SK-N-SH (cell line): ENCODE measurements at regions not wholly inside any gene's neighbourhood (a gene's known extent, or its start where the extent isn't known, plus 50 kb on each side); places are given as distances from the start of the nearest gene placed in this dataset.

Source experiments
- CTCF ChIA-PET: fragments of 300-600, 350-600 bp; formaldehyde crosslinking; extraction: SDS; loops from one replicate; lab custom pipeline; 2021; lab: Yijun Ruan, JAX
- POLR2A ChIA-PET: fragments of 350-600 bp; sonication (Branson Sonifier 250); formaldehyde crosslinking; extraction: SDS; loops from one replicate; lab custom pipeline; 2020; ENCODE audit warnings: antibody characterized with exemption, inconsistent platforms; lab: Yijun Ruan, JAX
- DNase-seq: peaks from one replicate; pipeline ENCODE4 v3.0.0; 2012
- H2AFZ ChIP-seq: fragments of 200-600 bp; sonication (generic); 2 replicates; pipeline ENCODE4 v1.8.1; 2016; ENCODE audit warnings: antibody characterized with exemption, mild to moderate bottlenecking, low read depth
- H3F3A ChIP-seq: fragments of 200-600 bp; sonication (generic); replicated peaks from 2 replicates; pipeline ENCODE3; 2016; ENCODE audit warnings: antibody characterized with exemption, mild to moderate bottlenecking; ENCODE audit not compliant: insufficient read depth
- H3K27ac ChIP-seq, 2 experiments: fragments of 200-500 bp in 1 of 2; fragments of 200-600 bp in 1 of 2; sonication (Bioruptor generic) in 1 of 2; sonication (generic), shearing (Covaris generic) in 1 of 2; 2 replicates each; pipeline versions ENCODE4 v1.5.1 to v1.6.1; 2014 to 2016; ENCODE audit warnings: low read depth in 2 of 2, inconsistent platforms in 1 of 2, low read length in 1 of 2, mild to moderate bottlenecking in 1 of 2, mixed read lengths in 1 of 2
- H3K27me3 ChIP-seq: fragments of 200-600 bp; sonication (generic), shearing (Covaris generic); 2 replicates; pipeline ENCODE4 v1.6.1; 2016; ENCODE audit warnings: mixed run types; ENCODE audit not compliant: insufficient read depth
- H3K36me3 ChIP-seq, 2 experiments: fragments of 200-500 bp in 1 of 2; fragments of 200-600 bp in 1 of 2; sonication (Bioruptor generic) in 1 of 2; sonication (generic) in 1 of 2; replicated peaks in 1 of 2; 2 replicates each; pipeline versions ENCODE3 to v1.5.1; 2014 to 2016; ENCODE audit warnings: low read length in 1 of 2, mild to moderate bottlenecking in 1 of 2; ENCODE audit not compliant: insufficient read depth in 2 of 2, control insufficient read depth in 1 of 2
- H3K4me1 ChIP-seq, 2 experiments: fragments of 200-500 bp in 1 of 2; fragments of 200-600 bp in 1 of 2; sonication (Bioruptor generic) in 1 of 2; sonication (generic), shearing (Covaris generic) in 1 of 2; 2 replicates each; pipeline versions ENCODE4 v1.5.1 to v1.6.1; 2014 to 2016; ENCODE audit warnings: low read depth in 1 of 2, low read length in 1 of 2, mixed run types in 1 of 2; ENCODE audit not compliant: insufficient read depth in 2 of 2, control insufficient read depth in 1 of 2
- H3K4me2 ChIP-seq: fragments of 200-600 bp; sonication (generic), shearing (Covaris generic); 2 replicates; pipeline ENCODE4 v1.6.1; 2017; ENCODE audit warnings: mixed run types
- H3K4me3 ChIP-seq, 2 experiments: fragments of 200-500 bp in 1 of 2; fragments of 200-600 bp in 1 of 2; sonication (Bioruptor generic) in 1 of 2; sonication (generic), shearing (Covaris generic) in 1 of 2; 2 replicates each; pipeline versions ENCODE4 v1.5.1 to v1.8.1; 2014 to 2016; ENCODE audit warnings: low read depth in 2 of 2, inconsistent platforms in 1 of 2, low read length in 1 of 2, mild to moderate bottlenecking in 1 of 2, mixed read lengths in 1 of 2, moderate library complexity in 1 of 2
- H3K79me2 ChIP-seq: fragments of 200-600 bp; sonication (generic); 2 replicates; pipeline ENCODE4 v1.8.1; 2017; ENCODE audit warnings: mild to moderate bottlenecking; ENCODE audit not compliant: insufficient read depth
- H3K9ac ChIP-seq: fragments of 200-600 bp; sonication (generic); 2 replicates; pipeline ENCODE4 v1.6.1; 2017; ENCODE audit warnings: mixed run types
- H3K9me2 ChIP-seq: fragments of 200-600 bp; sonication (generic); 2 replicates; pipeline ENCODE4 v1.6.1; 2017; ENCODE audit warnings: mixed run types
- H3K9me3 ChIP-seq: fragments of 200-600 bp; sonication (generic); 2 replicates; pipeline ENCODE4 v1.6.1; 2017; ENCODE audit warnings: mixed run types, mild to moderate bottlenecking, moderate library complexity
- H4K20me1 ChIP-seq: fragments of 200-600 bp; sonication (generic); 2 replicates; pipeline ENCODE4 v1.6.1; 2017; ENCODE audit warnings: mild to moderate bottlenecking, mixed run types; ENCODE audit not compliant: insufficient read depth
- GATA2 ChIP-seq: sonication (generic); formaldehyde crosslinking; IDR thresholded peaks from 2 replicates; pipeline ENCODE4 v1.5.0; 2020; ENCODE audit warnings: mild to moderate bottlenecking, missing genetic modification reagents
- POLR2AphosphoS5 ChIP-seq: IDR thresholded peaks from 2 replicates; pipeline ENCODE4 v1.6.1; 2012; ENCODE audit warnings: low read depth, low read length
- RAD21 ChIP-seq: IDR thresholded peaks from 2 replicates; pipeline ENCODE4 v1.6.1; 2012; ENCODE audit warnings: mild to moderate bottlenecking, low read length
- RCOR1 ChIP-seq: fragments of 150-350 bp; IDR thresholded peaks from 2 replicates; pipeline ENCODE4 v1.6.1; 2017; ENCODE audit warnings: antibody characterized with exemption, low read length
- RFX5 ChIP-seq: IDR thresholded peaks from 2 replicates; pipeline ENCODE4 v1.6.1; 2012; ENCODE audit warnings: mild to moderate bottlenecking, improper control_type of control experiment, low read length
- RXRA ChIP-seq: IDR thresholded peaks from 2 replicates; pipeline ENCODE4 v1.4.0; 2012; ENCODE audit warnings: low read depth, mild to moderate bottlenecking, borderline replicate concordance
- SIN3A ChIP-seq: IDR thresholded peaks from 2 replicates; pipeline ENCODE4 v1.6.1; 2012; ENCODE audit warnings: low read depth, mild to moderate bottlenecking, low read length, moderate library complexity, borderline replicate concordance
- SMC3 ChIP-seq: IDR thresholded peaks from 2 replicates; pipeline ENCODE4 v1.6.1; 2012; ENCODE audit warnings: low read depth, low read length, improper control_type of control experiment
- TEAD4 ChIP-seq: IDR thresholded peaks from 2 replicates; pipeline ENCODE4 v1.4.0; 2012; ENCODE audit warnings: mild to moderate bottlenecking, borderline replicate concordance; ENCODE audit not compliant: insufficient read depth
- WGBS: methylation state at CpG from one replicate; pipeline ENCODE4 v1.1.6; 2017; ENCODE audit warnings: low lambda C conversion rate; 5-methylcytosine and 5-hydroxymethylcytosine counted together
- TF ChIP-seq, protein P1 (sequence below): IDR thresholded peaks from 2 replicates; pipeline ENCODE4; 2012
- TF ChIP-seq, protein P2 (sequence below): fragments of 150-350 bp; IDR thresholded peaks from 2 replicates; pipeline ENCODE4 v1.6.1; 2016; ENCODE audit warnings: mild to moderate bottlenecking, low read depth, low read length
- TF ChIP-seq, protein P3 (sequence below): IDR thresholded peaks from 2 replicates; pipeline ENCODE4 v1.6.1; 2012; ENCODE audit warnings: mild to moderate bottlenecking, low read depth, low read length, moderate library complexity

DNA sequence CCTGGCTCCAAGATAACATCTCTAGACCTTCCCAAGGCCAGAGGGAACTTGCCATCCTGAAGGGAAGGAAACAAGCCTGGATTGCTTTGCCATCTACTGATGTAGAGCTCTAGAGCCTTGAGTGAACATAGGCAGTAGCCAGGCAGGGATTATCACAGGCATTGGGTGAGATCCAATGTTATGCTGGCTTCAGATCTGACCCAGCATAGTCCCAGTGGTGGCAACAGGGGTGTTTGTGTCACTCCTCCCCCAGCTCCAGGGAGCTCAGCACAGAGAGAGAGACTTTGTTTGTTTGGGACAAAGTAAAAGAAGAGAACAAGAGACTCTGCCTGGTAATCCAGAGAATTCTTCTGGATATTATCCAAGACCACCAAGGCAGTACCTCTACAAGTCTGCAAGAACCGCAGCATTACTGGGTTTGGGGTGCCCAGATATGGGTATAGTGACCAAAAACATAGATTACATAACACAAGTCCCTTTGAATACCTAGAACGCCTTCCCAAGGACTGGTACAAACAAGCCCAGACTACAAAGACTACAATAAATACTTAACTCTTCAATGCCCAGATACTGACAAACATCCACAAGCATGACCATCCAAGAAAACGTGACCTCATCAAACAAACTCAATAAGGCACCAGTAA, 137.6 kb upstream of the DAPK1 start (continued):
- TF ChIP-seq, protein P1, sequence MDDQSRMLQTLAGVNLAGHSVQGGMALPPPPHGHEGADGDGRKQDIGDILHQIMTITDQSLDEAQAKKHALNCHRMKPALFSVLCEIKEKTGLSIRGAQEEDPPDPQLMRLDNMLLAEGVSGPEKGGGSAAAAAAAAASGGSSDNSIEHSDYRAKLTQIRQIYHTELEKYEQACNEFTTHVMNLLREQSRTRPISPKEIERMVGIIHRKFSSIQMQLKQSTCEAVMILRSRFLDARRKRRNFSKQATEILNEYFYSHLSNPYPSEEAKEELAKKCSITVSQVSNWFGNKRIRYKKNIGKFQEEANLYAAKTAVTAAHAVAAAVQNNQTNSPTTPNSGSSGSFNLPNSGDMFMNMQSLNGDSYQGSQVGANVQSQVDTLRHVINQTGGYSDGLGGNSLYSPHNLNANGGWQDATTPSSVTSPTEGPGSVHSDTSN, result no peak
- no peak for TF ChIP-seq RFX5
- TF ChIP-seq SIN3A, result no peak
- TF ChIP-seq, protein P2, sequence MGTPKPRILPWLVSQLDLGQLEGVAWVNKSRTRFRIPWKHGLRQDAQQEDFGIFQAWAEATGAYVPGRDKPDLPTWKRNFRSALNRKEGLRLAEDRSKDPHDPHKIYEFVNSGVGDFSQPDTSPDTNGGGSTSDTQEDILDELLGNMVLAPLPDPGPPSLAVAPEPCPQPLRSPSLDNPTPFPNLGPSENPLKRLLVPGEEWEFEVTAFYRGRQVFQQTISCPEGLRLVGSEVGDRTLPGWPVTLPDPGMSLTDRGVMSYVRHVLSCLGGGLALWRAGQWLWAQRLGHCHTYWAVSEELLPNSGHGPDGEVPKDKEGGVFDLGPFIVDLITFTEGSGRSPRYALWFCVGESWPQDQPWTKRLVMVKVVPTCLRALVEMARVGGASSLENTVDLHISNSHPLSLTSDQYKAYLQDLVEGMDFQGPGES, result no peak
- TF ChIP-seq RXRA, result no peak
- no peak for TF ChIP-seq POLR2AphosphoS5
- TF ChIP-seq TEAD4, result no peak
- TF ChIP-seq RAD21, result no peak
- TF ChIP-seq, protein P3, sequence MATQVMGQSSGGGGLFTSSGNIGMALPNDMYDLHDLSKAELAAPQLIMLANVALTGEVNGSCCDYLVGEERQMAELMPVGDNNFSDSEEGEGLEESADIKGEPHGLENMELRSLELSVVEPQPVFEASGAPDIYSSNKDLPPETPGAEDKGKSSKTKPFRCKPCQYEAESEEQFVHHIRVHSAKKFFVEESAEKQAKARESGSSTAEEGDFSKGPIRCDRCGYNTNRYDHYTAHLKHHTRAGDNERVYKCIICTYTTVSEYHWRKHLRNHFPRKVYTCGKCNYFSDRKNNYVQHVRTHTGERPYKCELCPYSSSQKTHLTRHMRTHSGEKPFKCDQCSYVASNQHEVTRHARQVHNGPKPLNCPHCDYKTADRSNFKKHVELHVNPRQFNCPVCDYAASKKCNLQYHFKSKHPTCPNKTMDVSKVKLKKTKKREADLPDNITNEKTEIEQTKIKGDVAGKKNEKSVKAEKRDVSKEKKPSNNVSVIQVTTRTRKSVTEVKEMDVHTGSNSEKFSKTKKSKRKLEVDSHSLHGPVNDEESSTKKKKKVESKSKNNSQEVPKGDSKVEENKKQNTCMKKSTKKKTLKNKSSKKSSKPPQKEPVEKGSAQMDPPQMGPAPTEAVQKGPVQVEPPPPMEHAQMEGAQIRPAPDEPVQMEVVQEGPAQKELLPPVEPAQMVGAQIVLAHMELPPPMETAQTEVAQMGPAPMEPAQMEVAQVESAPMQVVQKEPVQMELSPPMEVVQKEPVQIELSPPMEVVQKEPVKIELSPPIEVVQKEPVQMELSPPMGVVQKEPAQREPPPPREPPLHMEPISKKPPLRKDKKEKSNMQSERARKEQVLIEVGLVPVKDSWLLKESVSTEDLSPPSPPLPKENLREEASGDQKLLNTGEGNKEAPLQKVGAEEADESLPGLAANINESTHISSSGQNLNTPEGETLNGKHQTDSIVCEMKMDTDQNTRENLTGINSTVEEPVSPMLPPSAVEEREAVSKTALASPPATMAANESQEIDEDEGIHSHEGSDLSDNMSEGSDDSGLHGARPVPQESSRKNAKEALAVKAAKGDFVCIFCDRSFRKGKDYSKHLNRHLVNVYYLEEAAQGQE, result no peak
- TF ChIP-seq RCOR1, result no peak
- no peak for TF ChIP-seq SMC3

DNA sequence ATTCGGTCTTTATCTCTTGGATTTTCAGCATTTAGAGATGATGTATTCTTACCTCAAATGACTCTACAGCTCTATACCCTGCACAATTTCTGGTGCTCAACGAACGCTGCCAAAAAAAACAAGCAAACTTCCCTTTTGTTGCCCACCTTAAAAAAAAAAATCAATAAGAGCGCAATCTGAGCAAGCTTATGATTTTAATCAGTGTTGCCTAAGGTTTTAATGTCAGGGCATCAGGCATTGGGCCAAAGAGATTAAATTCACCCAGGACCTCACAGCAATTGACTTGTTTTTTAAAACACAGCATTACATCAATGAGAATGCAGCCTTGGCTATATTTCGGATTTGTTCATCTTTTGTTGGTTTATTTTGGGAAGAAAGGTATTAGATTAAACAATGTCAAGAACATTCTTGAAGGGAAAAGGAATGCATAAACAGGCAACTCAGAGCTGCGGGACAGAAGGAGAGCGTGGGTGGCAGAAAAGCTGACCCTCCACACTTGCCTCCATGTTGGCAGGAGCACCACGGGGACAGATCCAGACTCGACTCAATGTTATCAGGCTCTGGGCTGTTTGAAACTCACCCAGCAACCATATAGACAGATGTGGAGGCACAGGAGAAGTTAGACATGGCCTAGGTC, 127.5 kb upstream of the DAPK1 start:
- no peaks in the 10 kb centered on the region for H3K9me3 ChIP-seq
- no peak for DNase-seq
- H3K4me3 ChIP-seq, result no peak overlapping the region
- 59% methylated on average over 9 of the region's 9 CpGs for WGBS
- no peaks in the 10 kb centered on the region for H3K79me2 ChIP-seq
- no peaks in the 10 kb centered on the region for H3K27me3 ChIP-seq
- no peak overlapping the region for H3K4me2 ChIP-seq
- TF ChIP-seq, protein P1, result no peak
- 0 out of 2 replicates have a peak, but pooled peaks have one; percentile 6 for TF ChIP-seq GATA2 (CRISPR knock-in tag)
- H3F3A ChIP-seq, result no peaks in the 10 kb centered on the region
- CTCF ChIA-PET, result no interaction called here
- no peak overlapping the region for H2AFZ ChIP-seq
- H4K20me1 ChIP-seq, result no peaks in the 10 kb centered on the region
- no peaks in the 10 kb centered on the region for H3K9me2 ChIP-seq
- H3K27ac ChIP-seq, result no peak overlapping the region
- no peaks in the 10 kb centered on the region for H3K36me3 ChIP-seq
- POLR2A ChIA-PET, result no interaction called here
- H3K4me1 ChIP-seq, result no peaks in the 10 kb centered on the region
- H3K9ac ChIP-seq, result no peak overlapping the region
